Vagina (tissue), 2 donors: ENCODE measurements at regions not wholly inside any gene's neighbourhood (a gene's known extent, or its start where the extent isn't known, plus 50 kb on each side); places are given as distances from the start of the nearest gene placed in this dataset.

Experiments
- POLR2AphosphoS5 ChIP-seq, 2 donors: sonication (generic); formaldehyde crosslinking; IDR thresholded peaks; one replicate each; pipeline ENCODE4 v1.9.0; 2017; ENCODE audit warnings: antibody characterized with exemption in 2 of 2, mild to moderate bottlenecking in 2 of 2, low read depth in 1 of 2; ENCODE audit not compliant: insufficient read depth in 1 of 2
- TF ChIP-seq, protein P1 (sequence below), 3 experiments: fragments of 450-650 bp in 2 of 3; fragments of 200-600 bp in 1 of 3; sonication (generic) in 1 of 3; IDR thresholded peaks; one replicate each; pipeline ENCODE4 v1.5.1; 2017 to 2019; ENCODE audit warnings: antibody characterized with exemption in 3 of 3, mild to moderate bottlenecking in 2 of 3, moderate library complexity in 2 of 3

DNA sequence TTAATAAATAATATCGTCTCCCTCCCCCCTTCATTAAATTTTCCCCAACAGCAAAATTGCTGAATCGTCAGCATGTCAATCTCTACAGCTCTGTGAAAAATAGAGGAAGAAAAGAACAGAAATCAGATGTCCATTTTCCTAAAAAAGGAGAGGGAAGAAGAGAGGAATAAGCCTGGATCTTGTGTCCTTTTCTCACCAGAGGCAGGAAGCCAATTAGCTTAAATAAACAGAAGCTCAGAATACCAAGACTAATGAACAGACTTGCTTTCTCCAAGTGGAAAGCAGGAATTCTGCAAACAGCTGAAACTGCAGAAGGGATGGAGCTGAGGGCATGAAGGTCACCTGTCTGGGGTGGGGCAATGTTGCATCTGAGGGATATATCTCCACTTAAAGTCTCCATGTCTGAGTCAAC is 265.7 kb downstream of the CCDC85A start:
- TF ChIP-seq POLR2AphosphoS5 (IDR thresholded peaks at IDR 0.05; ENCODE audit: insufficient read depth in 1 of 2, low read depth in 1 of 2), result no peak
- TF ChIP-seq, protein P1, sequence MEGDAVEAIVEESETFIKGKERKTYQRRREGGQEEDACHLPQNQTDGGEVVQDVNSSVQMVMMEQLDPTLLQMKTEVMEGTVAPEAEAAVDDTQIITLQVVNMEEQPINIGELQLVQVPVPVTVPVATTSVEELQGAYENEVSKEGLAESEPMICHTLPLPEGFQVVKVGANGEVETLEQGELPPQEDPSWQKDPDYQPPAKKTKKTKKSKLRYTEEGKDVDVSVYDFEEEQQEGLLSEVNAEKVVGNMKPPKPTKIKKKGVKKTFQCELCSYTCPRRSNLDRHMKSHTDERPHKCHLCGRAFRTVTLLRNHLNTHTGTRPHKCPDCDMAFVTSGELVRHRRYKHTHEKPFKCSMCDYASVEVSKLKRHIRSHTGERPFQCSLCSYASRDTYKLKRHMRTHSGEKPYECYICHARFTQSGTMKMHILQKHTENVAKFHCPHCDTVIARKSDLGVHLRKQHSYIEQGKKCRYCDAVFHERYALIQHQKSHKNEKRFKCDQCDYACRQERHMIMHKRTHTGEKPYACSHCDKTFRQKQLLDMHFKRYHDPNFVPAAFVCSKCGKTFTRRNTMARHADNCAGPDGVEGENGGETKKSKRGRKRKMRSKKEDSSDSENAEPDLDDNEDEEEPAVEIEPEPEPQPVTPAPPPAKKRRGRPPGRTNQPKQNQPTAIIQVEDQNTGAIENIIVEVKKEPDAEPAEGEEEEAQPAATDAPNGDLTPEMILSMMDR (IDR thresholded peaks at IDR 0.05), result no peak
